ENCODE measurements at regions not wholly inside any gene's neighbourhood (a gene's known extent, or its start where the extent isn't known, plus 50 kb on each side); places are given as distances from the start of the nearest gene placed in this dataset.

DNA sequence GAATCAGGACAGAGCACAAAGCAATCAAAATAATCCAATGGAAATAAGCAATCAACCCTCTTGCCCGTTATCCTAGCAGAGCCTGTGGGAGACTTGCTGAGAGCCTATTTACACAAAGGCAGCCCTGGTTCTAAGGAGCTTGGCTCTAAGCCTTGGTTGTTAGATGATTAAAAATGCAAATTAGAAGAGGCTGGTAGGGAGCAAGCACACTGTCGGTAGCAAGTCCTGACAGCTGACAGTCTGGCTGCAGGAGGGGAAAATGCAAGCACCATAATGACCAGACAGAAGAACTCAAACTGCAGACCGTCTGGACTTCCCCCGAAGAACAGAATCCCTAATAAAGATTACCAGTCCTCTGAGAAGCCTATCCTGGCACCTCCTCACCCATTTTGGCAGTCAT is 131.8 kb upstream of the CTTNBP2 start:
- TF ChIP-seq CTCF (IDR thresholded peaks at IDR 0.05) (no peak), EZH2 (IDR thresholded peaks at IDR 0.05; ENCODE audit: borderline replicate concordance, insufficient read depth, low read depth, low read length, poor library complexity, severe bottlenecking) (no peak)

All from B cell (primary cell).